GM21723 (cell line): ENCODE measurements at regions not wholly inside any gene's neighbourhood (a gene's known extent, or its start where the extent isn't known, plus 50 kb on each side); places are given as distances from the start of the nearest gene placed in this dataset.

Experiments used
- ATAC-seq: cut with Tn5 transposase; IDR thresholded peaks from one replicate; pipeline ENCODE4 v1.9.1; 2021; ENCODE audit warnings: mild to moderate bottlenecking, moderate library complexity; ENCODE audit not compliant: unreplicated experiment

DNA sequence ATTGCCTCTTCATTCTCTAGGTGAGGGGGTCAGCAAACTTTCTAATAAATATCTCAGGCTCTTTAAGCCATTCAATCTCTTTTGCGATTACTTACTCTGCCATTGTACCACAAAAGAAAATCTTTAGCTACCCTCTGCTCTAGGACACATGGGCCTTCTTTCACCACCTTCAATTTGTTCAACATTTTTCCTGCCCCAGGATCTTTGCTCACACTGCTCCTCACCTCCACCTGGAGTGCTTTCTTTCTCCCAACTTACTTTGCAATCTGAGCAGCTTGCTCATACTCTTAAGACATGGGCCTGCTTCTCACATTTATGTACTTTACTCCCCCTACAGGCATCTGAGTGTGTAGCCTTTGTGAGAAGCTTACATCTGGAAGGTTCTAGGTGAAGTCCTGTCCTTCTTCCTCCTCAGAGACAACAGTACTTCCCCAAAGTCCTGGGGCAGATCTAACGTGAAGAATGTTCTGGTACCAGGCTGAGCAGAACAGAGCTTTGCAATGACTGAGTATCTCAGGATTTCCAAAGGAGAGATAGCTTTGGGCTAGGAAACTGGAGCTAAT is 55.0 kb upstream of the PRDM5 start:
- peak; percentile 81 for ATAC-seq

DNA sequence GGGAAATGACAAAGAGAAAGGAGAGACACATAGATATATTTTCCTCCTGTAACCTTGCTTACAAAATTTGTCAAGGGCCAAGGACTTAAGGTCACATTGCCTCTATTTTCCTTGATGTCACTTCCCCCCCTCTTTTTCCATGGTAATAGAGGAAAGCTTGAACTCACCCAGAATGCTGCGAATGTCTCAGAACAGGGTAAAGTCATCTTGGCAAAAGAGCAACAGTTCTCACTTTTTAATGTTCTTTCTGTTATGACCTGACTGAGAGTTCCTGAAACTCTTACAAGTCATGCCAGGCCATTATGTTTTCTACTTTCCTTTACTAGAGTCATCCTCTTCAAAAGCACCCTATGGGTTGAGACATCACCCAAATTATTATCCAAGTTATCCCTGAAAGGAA is 50.7 kb upstream of the PRDM5 start:
- ATAC-seq: no peak
